ENCODE measurements at regions not wholly inside any gene's neighbourhood (a gene's known extent, or its start where the extent isn't known, plus 50 kb on each side); places are given as distances from the start of the nearest gene placed in this dataset.

GRCh38 chr6:141664744-141665143, 468.0 kb upstream of the GJE1 start:
- no peak for TF ChIP-seq POLR2A (IDR thresholded peaks at IDR 0.05)
- TF ChIP-seq CTCF (IDR thresholded peaks at IDR 0.05): no peak
